Cardiac fibroblast (primary cell): ENCODE measurements at regions not wholly inside any gene's neighbourhood (a gene's known extent, or its start where the extent isn't known, plus 50 kb on each side); places are given as distances from the start of the nearest gene placed in this dataset.
A peak's percentile ranks its signal among the peaks of the same experiment; 100 is the strongest.

Experiments
- DNase-seq, 2 donors: peaks; one replicate each; pipeline versions ENCODE4 v3.0.0 to v3.0.0-alpha.2; 2010; ENCODE audit warnings: low read depth in 2 of 2
- H3K4me3 ChIP-seq, 2 donors: replicated peaks in 1 of 2; 1 replicate in 1 of 2; 2 replicates in 1 of 2; pipeline ENCODE4 v1.5.1; 2011; ENCODE audit warnings: low read depth in 2 of 2, low read length in 2 of 2, mild to moderate bottlenecking in 2 of 2, moderate library complexity in 1 of 2
- CTCF ChIP-seq: IDR thresholded peaks from one replicate; pipeline ENCODE4 v1.5.1; 2011; ENCODE audit warnings: low read depth, mild to moderate bottlenecking, low read length, inconsistent platforms

- H3K4me3 ChIP-seq: no peak overlapping the region
- TF ChIP-seq CTCF: no peak
- peak in 1 of 2 donors; percentile 81 for DNase-seq
Observed at GRCh38 chr16:73215678-73216377, 167.9 kb upstream of the ZFHX3 start.

GRCh38 chr16:73214825-73215677 lies 167.1 kb upstream of the ZFHX3 start:
- DNase-seq: peak; percentile 56 to 85
- no peak for TF ChIP-seq CTCF

GRCh38 chr16:73213732-73214455 lies 166.0 kb upstream of the ZFHX3 start:
- DNase-seq: no peak
- H3K4me3 ChIP-seq: no peak overlapping the region
- TF ChIP-seq CTCF: no peak

More at GRCh38 chr16:73214825-73215677, 167.1 kb upstream of the ZFHX3 start:
- H3K4me3 ChIP-seq: no peak overlapping the region

- no peak for DNase-seq
- no peak overlapping the region for H3K4me3 ChIP-seq
- TF ChIP-seq CTCF: no peak
Observed at GRCh38 chr16:73212431-73212830, 164.5 kb upstream of the ZFHX3 start.

GRCh38 chr16:73210686-73211085 lies 162.8 kb upstream of the ZFHX3 start:
- H3K4me3 ChIP-seq: no peak overlapping the region
- no peak for TF ChIP-seq CTCF
- DNase-seq: no peak

GRCh38 chr16:73210084-73210483 lies 162.2 kb upstream of the ZFHX3 start:
- no peak for DNase-seq
- H3K4me3 ChIP-seq: no peak overlapping the region
- TF ChIP-seq CTCF: no peak
